Fibroblast of skin of right quadriceps (primary cell): ENCODE measurements at regions not wholly inside any gene's neighbourhood (a gene's known extent, or its start where the extent isn't known, plus 50 kb on each side); places are given as distances from the start of the nearest gene placed in this dataset.
"Not testable (repeated sequence)": the region's sequence is repeated elsewhere in the genome, so short reads cannot be mapped to it uniquely, and the experiment has no call there.

ENCODE experiments used
- DNase-seq: peaks from one replicate; pipeline ENCODE4 v3.0.0-alpha.2; 2013

DNA sequence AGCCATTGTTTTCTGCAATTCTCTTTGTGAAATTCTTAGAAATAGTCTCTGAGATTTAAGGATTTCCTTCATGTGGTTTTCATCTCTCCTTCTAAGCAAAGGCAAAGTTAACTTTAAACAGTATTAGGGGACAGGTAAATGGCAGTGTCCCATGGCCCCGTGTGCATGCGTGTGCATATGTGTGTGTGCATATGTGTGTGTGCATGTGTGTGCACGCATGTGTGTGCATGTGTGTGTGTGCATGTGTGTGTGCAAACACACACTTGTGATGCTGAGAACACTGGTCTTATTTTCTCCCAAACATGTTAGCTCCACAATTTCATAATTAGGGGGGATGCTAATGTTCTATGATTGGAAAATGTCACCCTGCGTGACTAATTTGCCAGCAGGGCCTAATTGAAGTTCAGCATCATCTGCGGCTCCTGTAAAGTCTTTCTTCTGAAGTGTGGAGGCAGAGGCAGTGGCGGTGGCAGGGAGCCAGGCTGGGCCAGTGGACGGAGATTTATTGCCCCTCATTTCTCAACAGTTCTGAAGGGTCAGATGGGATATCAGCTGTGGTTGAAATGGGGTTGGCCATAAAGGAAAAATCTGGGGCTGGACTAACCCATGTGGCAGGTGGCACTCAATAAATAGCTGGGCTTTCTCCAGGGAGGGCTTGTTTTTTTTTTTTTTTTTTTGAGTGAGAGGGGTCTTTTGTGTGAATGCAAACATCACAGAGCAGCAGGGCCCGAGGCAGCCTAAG lies 289.3 kb upstream of the PODXL start:
- no peak for DNase-seq

- DNase-seq: no peak
These were observed 287.9 kb upstream of the PODXL start for GRCh38 chr7:131844369-131844768.

GRCh38 chr7:131843898-131844331 lies 287.5 kb upstream of the PODXL start:
- peak; percentile 66 for DNase-seq

DNA sequence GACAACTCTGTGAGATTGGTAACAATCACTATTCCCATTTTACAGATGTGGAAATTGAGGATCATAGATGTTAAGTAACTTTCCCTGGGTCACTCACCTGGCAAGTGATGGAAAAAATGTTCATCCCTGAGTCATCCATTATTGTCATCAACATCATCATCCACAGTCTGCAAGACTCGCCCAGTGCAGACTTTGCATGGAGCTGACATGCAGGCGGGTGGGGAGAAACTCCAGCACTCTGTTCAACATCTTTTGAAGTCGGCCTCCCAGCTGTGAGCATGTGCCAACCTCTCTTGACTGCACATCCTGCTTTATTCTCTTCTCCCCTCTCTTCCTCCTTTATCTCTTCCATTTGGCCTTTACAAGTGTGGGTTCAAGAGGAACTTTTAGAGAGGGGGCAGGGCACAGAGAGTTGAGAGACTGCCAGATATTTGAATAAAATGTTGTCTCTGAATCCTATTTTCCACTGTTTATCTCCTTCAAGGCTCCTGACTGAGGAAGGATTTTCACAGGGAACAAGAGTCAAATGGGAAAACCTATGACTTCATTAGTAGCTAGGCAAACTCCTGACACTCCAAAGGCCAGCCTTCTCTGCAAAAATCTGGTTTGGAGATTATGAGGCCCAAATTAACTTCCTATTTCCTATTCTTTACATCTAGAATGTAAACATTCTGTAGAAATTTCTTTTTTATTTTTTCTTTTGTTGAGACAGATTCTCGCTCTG lies 283.7 kb upstream of the PODXL start:
- no peak for DNase-seq

- DNase-seq: no peak
These were observed 280.3 kb upstream of the PODXL start for GRCh38 chr7:131836733-131837132.

DNA sequence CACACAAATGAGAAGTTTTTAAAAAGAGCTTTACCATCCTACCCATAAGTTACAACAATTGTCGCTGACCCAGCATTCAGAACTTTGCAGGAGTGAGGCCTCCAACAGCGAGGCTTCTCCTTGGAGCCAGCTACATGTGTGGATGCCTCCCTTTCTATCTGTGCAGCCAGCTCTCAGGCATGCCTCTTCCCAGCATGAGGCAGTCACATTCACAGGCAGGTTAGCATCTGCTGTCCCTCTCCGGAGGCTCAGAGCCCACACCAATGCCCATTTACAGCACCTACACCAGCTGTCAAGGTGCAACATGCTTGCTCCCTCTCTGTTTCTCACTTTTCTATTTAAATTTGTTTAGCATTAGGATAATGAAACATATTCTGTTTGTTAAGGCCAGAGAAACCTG lies 278.7 kb upstream of the PODXL start:
- DNase-seq: no peak

DNA sequence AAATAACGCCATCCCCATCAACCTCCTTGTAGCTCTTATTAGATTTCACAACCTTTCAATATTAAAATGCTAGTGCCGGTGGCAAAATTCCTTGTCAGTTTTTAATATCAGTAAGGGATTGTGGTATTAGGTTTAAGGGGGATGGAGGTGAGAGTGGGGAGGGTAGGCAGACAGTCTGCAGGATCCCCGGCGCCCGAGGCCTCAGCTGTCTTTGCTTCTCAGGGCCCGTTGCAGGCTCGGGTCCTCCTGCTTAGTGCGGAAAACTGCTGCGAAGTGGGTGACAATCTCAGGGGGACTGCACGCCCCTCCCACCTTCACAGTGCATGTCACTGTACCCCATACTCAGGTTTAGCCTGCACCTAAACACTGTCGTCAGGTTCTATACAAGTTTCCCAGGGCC lies 274.3 kb upstream of the PODXL start:
- no peak for DNase-seq

- DNase-seq: no peak
These were observed 273.6 kb upstream of the PODXL start for GRCh38 chr7:131829947-131830558.

GRCh38 chr7:131827421-131827820 lies 271.0 kb upstream of the PODXL start:
- DNase-seq: no peak

- no peak for DNase-seq
These were observed 270.5 kb upstream of the PODXL start for GRCh38 chr7:131826960-131827359.

- DNase-seq: not testable (repeated sequence)
These were observed 267.6 kb upstream of the PODXL start for GRCh38 chr7:131823961-131824440.

DNA sequence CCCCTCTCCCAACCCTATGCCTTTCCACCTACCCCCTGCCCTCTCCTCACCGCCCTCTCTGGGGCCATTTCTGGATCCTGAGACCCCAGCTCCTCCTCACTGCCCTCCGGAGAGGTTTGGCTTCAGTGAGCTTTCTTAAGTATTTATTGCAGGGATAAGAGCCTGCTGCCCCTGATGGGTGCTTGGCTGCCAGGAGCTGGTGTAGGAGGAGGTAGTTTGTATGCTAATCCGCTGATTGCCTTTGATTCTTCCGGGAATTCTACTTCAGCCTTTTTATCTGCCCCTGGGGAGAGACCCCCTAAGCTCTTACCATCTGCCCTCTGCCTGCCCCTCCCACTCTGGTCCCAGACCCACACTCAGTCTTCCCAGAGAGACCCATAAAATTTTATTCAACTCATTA lies 263.5 kb upstream of the PODXL start:
- no peak for DNase-seq

DNA sequence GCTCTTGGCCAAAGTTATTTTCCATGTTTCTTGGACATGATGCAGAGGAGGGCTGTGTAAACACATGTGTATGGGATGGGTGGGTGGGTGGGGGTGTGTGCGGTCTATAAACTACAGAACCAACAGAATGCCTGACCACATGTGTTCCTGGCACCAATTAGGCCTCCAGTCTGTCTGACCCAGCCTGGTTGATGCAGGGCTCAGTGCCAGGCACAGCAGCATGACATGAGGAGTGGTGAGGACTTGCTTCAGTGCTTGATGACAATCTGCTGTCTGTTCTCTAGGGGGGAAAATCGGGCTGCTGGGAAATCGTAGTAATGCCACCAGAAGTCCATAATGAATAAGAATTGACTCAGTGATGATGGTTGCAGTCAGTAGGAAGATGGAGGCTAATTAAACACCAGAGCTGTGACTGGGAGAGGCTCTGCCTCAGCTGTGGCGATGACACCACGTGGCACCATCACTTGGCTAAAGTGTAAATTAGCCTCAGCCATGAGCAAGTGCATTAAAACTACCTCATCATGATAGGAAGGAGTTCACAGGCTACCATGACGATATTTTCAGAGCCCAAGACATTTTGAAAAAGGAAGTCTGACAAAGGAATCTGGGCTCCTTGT lies 260.1 kb upstream of the PODXL start:
- DNase-seq: no peak

GRCh38 chr7:131808736-131809135 lies 252.3 kb upstream of the PODXL start:
- DNase-seq: no peak

DNA sequence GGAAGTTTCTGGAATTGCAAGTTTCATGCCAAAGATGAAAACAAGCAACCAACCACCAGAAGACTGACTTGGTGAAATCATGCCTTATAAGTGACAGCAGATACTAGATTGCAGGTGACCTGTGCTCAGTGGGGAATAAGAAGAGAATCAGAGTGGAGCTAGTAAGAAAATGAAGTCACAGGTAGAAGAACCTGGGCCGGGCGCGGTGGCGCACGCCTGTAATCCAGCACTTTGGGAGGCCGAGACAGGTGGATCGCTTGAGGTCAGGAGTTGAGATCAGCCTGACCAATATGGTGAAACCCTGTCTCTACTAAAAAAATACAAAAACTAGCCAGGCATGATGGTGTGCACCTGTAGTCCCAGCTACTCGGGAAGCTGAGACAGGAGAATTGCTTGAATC lies 251.7 kb upstream of the PODXL start:
- DNase-seq: not testable (repeated sequence)

DNA sequence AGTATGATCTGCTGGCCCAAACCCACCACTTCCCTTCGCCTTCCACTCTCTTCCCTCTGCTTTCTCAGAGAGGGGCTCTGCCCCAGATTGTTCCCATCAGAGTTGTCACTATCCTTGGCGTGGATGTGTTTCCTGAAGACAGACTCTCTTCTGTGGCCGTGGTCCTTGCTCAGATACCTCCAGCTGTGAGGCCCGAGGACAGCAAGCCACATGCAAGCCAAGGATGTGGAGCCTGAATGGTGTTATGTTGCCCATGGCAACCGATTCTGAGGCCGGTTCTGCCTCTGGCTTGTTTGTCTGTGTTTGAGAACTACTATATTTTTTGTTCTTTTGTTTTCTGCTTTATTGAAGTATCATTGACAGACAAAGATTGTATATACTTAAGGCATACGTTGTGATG lies 247.4 kb upstream of the PODXL start:
- no peak for DNase-seq

GRCh38 chr7:131802195-131802864 lies 245.9 kb upstream of the PODXL start:
- no peak for DNase-seq

- DNase-seq: no peak
These were observed 244.1 kb upstream of the PODXL start for GRCh38 chr7:131800531-131800930.

GRCh38 chr7:131800008-131800407 lies 243.6 kb upstream of the PODXL start:
- DNase-seq: no peak

- DNase-seq: no peak
These were observed 241.4 kb upstream of the PODXL start for GRCh38 chr7:131797841-131798240.

GRCh38 chr7:131795400-131795799 lies 239.0 kb upstream of the PODXL start:
- DNase-seq: no peak

DNA sequence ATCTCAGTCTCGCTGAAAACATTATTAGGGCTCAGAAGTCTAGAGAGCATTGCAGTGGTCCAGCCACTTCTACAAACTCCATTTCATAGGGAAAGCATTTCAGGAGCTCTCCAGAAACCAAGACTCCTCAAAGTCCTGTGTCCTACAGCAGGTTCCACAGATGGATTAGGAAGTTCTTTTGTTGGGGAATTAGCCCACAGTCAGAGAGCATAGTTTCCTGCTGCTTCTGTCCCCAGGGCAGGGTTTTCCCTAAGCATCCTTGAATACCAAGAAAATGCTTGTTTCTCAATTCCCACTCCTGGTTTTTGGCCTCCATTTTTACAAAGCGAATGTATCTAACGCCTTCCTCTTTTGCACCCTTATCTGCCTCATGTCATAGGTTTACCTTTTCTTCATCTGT lies 235.9 kb upstream of the PODXL start:
- no peak for DNase-seq

DNA sequence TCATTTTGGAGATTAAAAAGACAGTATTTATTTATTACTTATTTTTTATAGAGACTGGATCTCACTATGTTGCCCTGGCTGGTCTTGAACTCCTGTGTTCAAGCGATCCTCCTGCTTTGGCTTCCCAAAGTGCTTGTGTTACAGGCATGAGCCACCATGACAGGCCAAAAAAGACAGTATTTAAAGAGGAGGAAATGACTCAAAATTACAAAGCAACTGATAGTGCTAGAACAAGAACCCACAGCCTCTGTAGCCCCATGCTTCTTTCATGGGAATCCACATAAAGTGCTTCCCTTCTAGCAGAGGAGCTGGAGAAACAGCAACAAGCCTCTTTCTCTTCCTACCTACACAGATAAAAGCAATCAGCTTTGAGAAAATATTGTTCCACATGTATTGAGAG lies 230.7 kb upstream of the PODXL start:
- DNase-seq: no peak
